ENCODE measurements at regions not wholly inside any gene's neighbourhood (a gene's known extent, or its start where the extent isn't known, plus 50 kb on each side); places are given as distances from the start of the nearest gene placed in this dataset.

- TF ChIP-seq USF2 (IDR thresholded peaks at IDR 0.05; ENCODE audit: low read depth, low read length) (no peak), POLR2A (IDR thresholded peaks at IDR 0.05; ENCODE audit: low read depth, low read length) (no peak), MAZ (IDR thresholded peaks at IDR 0.05; ENCODE audit: borderline replicate concordance, low read depth, low read length) (no peak), MXI1 (IDR thresholded peaks at IDR 0.05; ENCODE audit: borderline replicate concordance, low read depth, low read length) (no peak), RCOR1 (IDR thresholded peaks at IDR 0.05; ENCODE audit: insufficient replicate concordance, low read length) (no peak), RFX5 (IDR thresholded peaks at IDR 0.05; ENCODE audit: low read depth, low read length) (no peak), FOS (IDR thresholded peaks at IDR 0.05; ENCODE audit: low read depth, low read length) (no peak), MAFK (IDR thresholded peaks at IDR 0.05; ENCODE audit: low read depth, low read length) (no peak), CEBPB (IDR thresholded peaks at IDR 0.05; ENCODE audit: low read depth, low read length) (no peak), SMC3 (IDR thresholded peaks at IDR 0.05; ENCODE audit: low read depth, low read length) (no peak), BHLHE40 (IDR thresholded peaks at IDR 0.05; ENCODE audit: low read depth, low read length) (no peak)
- TF ChIP-seq, protein P1, sequence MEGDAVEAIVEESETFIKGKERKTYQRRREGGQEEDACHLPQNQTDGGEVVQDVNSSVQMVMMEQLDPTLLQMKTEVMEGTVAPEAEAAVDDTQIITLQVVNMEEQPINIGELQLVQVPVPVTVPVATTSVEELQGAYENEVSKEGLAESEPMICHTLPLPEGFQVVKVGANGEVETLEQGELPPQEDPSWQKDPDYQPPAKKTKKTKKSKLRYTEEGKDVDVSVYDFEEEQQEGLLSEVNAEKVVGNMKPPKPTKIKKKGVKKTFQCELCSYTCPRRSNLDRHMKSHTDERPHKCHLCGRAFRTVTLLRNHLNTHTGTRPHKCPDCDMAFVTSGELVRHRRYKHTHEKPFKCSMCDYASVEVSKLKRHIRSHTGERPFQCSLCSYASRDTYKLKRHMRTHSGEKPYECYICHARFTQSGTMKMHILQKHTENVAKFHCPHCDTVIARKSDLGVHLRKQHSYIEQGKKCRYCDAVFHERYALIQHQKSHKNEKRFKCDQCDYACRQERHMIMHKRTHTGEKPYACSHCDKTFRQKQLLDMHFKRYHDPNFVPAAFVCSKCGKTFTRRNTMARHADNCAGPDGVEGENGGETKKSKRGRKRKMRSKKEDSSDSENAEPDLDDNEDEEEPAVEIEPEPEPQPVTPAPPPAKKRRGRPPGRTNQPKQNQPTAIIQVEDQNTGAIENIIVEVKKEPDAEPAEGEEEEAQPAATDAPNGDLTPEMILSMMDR (conservative IDR thresholded peaks at IDR 0.05; ENCODE audit: low read depth, low read length), result no peak
Measured at GRCh38 chr2:117512307-117512706, 302.2 kb upstream of the DDX18 start.
